ENCODE measurements at regions not wholly inside any gene's neighbourhood (a gene's known extent, or its start where the extent isn't known, plus 50 kb on each side); places are given as distances from the start of the nearest gene placed in this dataset.

GRCh38 chr3:70853161-70853944, 540.9 kb upstream of the MDFIC2 start:
- intact Hi-C loops (cut with DNase I, micrococcal nuclease), result no loop called here
- DNase-seq (no peak), ATAC-seq (no peak)

DNA sequence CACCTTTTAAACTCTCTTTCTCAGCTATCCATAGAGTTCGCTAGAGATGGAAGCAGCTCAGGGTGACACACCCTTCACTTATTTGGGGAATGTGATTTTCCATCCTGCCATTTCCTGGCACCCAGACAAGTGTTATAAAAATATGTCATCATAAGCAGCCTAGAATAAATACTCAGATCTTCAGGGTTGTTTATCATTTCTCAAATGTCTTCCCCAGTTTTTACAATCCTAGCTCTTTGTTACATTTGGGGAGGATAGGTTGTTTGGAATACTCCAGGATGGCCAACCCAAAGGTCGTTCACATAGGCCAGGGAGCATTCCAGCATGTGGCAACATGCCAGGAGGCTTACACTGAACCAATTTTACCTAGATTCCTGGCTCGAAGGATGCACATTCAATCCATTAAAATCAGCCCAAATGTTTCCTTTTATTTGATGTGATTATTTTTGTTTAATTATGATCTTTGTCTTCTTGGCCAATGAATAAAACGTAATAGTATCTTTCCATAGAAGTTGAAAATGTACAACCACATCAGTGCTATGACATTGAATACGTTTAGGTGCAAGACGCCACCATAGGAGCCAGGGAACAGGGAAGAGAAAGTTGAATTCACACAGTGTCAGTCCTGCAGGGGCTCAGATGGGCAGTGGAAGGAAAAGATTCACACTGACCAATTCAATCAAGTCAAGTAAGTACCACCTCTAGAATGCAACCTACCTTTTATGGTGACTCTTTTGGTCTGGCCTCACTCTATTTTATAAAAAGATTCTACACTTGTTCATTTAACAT, 537.7 kb upstream of the MDFIC2 start:
- peak in 1 of 2 donors; percentile 4 for DNase-seq
- no peak for ATAC-seq
- intact Hi-C loops (cut with DNase I, micrococcal nuclease), result no loop called here

GRCh38 chr3:70840106-70840870, 527.9 kb upstream of the MDFIC2 start:
- intact Hi-C loops (cut with DNase I, micrococcal nuclease), result no loop called here
- no peak for ATAC-seq
- DNase-seq, result no peak

DNA sequence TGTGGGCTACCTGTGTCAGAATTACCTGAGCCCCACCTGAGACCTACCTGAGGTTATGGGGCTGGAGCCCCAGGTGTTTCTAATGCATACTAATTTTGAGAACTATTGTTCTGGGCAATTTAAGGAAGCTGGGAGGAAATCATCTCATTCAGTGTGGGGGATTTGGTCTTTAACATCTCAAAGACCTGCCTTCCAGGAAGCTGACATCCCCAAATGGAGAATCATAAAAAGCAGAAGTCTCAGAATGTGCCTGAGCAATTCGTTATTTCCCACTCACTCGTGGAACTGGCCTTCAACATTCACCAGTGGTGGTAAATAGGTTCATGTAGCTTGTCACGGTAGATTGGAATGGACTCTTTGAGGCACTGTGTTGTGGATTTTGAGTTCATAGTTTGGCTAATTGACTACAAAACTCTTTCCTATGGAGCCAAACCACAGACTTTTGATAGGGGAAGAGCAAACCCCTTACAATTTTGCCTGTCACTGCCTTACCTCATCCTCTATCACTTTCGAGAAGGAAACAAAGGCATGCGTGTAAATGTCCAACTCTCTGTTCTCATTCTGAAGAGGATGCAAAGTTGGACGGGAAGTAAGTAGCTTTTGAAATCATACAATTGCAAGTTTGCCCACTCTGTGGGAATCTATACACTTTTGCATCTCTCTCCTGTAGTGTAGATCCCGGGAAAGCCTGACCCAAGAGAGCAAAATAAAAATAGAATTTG, 521.0 kb upstream of the MDFIC2 start:
- ATAC-seq (no peak), DNase-seq (no peak)
- intact Hi-C loops (cut with DNase I, micrococcal nuclease), result no loop called here

DNA sequence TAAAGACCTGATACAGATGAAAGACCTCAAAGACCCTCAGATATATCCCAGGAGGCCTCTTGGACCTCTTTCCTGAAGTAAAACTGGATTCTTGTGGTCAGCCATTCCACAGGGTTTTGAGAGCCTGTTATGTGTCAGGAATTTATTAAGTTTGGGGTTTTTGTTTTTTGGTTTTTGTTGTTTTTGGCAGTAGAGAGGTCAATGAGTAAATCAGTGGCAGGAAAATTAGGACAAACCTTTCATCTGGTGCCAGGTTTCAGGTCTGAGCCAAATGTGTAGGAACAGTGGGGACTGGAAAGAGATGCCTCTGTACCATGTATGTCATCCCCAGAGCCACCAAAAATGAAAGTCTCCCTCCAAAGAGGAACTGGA, 520.4 kb upstream of the MDFIC2 start:
- ATAC-seq, result no peak
- intact Hi-C loops (cut with DNase I, micrococcal nuclease), result no loop called here

DNA sequence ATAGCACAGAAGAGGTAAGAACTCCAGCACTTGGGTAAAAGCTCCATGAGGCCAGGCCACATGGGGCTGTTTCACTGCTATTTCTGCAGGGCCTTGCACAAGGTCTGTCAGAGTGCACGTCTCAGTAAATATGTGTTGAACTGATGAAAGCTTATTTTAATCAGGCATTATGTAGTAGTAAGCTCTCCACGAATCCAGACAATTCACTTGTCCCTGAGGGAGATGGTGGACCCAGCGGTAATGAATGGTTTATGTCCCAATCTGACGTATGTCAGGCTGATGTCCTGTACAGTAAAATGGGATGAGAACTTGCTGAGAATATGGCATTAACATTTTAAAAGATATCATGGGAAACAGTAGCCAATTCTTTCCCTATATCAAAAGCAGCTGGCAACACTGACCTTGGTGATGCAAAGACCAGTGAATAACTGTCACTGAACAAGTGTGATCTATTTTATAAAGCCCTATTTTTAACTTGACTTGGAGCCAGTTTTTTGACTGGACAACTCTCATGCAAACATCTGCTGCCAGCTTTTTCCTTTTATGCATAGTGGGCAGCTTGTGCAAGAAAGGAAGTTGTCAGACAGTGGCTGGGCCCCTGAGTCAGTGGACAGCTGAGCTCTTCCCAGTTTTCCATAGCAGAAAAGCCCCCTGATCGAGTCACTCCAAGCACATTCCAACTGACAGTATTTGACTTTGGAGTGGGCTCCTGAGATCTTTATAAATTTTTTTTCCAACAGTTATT, 519.8 kb upstream of the MDFIC2 start:
- ATAC-seq (no peak), DNase-seq (no peak)
- intact Hi-C loops (cut with DNase I, micrococcal nuclease), result no loop called here

More for the DNA sequence above, 520.4 kb upstream of the MDFIC2 start:
- no peak for DNase-seq

DNA sequence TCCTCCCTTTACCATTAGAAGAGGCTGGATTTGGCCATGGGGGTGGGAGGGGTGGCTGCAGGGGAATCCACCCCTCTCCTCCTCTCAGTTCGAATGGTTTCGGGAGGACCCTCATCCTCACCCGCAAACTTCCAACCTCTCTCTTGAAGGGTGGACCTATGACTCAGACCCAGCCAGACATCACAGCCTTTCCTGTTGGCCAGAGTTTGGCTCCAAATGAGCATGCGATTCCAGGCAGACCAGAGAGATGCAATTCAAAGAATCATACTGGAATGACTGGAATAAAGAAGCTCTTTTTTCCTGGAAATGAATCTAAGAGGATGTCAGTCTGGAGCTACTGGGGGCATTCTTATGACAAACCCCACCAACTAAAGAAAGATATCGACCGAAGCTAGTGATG, 516.7 kb upstream of the MDFIC2 start:
- intact Hi-C loops (cut with DNase I, micrococcal nuclease), result no loop called here
- ATAC-seq (no peak), DNase-seq (no peak)

- no peak for DNase-seq
- intact Hi-C loops (cut with DNase I, micrococcal nuclease), result no loop called here
- ATAC-seq, result no peak
Observed at GRCh38 chr3:70824773-70825172, 512.3 kb upstream of the MDFIC2 start.

- intact Hi-C loops (cut with DNase I, micrococcal nuclease), result no loop called here
- ATAC-seq (no peak), DNase-seq (no peak)
Observed at GRCh38 chr3:70824078-70824477, 511.6 kb upstream of the MDFIC2 start.

- ATAC-seq, result no peak
- intact Hi-C loops (cut with DNase I, micrococcal nuclease), result no loop called here
- DNase-seq, result no peak
Observed at GRCh38 chr3:70823622-70824021, 511.2 kb upstream of the MDFIC2 start.

DNA sequence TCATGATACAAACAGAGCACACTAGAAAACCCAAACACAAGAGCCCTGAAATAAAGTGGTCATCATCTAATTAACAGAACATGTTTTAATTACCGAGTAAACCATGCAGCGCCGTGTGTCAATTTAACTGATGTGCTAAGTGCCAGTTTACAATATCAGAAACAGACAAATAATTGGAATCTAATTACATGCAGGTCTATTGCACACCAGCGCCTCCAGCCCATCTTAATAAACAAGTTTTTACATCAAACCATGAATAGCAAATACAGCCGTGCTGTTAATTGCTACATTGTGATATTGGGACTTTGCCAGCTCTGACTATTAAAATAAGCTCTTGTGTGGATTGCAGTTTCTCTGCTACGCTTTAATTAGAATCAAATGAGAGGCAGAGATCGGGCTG, 510.2 kb upstream of the MDFIC2 start:
- intact Hi-C loops (cut with DNase I, micrococcal nuclease), result no loop called here
- DNase-seq, result no peak
- no peak for ATAC-seq

GRCh38 chr3:70821602-70822001, 509.2 kb upstream of the MDFIC2 start:
- DNase-seq (no peak), ATAC-seq (no peak)
- intact Hi-C loops (cut with DNase I, micrococcal nuclease), result no loop called here

DNA sequence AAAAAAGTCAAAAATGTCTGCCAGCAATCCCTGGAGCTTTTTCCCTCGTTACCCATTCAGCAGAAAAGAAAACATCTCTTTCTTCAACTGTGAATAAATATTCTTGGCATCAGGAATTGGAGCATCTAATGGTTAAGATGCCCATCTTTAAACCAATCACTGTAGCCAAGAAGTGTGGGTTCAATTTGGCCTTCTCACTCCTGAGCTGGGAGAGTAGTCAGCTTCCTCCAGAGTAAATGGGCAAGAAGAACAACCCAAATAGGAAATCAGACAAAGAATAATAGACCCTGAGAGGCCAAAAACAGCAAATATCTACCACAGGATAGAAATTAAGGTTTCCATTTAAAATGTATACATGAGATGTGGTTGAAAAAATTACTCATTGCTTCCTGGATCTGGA, 508.0 kb upstream of the MDFIC2 start:
- intact Hi-C loops (cut with DNase I, micrococcal nuclease), result no loop called here
- no peak for ATAC-seq

GRCh38 chr3:70818145-70818544, 505.7 kb upstream of the MDFIC2 start:
- intact Hi-C loops (cut with DNase I, micrococcal nuclease), result no loop called here
- ATAC-seq (no peak), DNase-seq (no peak)

More for the DNA sequence above, 508.0 kb upstream of the MDFIC2 start:
- no peak for DNase-seq

DNA sequence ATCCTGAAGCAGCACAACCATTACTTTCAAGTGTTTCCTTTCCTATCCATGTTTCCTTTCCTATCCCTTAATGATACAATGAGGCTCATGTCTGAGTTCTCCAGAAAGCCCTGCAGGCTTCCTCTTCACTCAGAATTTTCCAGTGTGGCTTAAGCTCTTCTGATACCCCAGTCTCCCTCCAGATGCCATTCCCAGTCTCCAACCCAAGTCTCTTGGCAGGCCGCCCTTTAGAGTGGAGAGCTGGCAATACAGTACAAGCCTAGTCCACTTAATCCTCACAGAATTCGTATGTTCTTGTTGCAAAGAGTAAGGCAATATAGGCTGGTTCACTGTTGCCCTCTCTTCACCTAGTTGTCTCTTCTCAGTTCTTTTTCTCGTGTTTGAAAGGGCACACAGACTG, 503.9 kb upstream of the MDFIC2 start:
- intact Hi-C loops (cut with DNase I, micrococcal nuclease), result no loop called here
- ATAC-seq, result no peak
- no peak for DNase-seq

DNA sequence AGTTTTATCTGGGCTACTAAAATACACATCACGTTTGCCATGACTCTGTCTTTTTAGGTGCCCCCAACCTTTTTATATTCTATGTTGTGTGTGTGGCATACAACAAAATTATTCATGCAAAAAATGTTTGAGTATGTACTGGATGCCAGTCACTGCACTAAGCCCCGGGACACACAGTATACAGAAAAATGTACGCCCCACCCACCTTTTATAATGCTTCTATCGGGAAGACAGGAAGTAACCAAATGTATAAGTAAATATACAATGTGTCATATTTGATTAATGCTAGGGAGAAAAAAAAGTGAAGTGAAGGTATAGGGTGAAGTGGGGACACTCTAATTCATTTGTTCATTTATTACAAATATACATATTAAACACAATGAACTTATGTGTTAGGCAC, 503.4 kb upstream of the MDFIC2 start:
- DNase-seq (no peak), ATAC-seq (peak; percentile 78)
- intact Hi-C loops (cut with DNase I, micrococcal nuclease), result no loop called here

GRCh38 chr3:70813311-70813710, 500.9 kb upstream of the MDFIC2 start:
- intact Hi-C loops (cut with DNase I, micrococcal nuclease), result no loop called here
- DNase-seq (no peak), ATAC-seq (no peak)

DNA sequence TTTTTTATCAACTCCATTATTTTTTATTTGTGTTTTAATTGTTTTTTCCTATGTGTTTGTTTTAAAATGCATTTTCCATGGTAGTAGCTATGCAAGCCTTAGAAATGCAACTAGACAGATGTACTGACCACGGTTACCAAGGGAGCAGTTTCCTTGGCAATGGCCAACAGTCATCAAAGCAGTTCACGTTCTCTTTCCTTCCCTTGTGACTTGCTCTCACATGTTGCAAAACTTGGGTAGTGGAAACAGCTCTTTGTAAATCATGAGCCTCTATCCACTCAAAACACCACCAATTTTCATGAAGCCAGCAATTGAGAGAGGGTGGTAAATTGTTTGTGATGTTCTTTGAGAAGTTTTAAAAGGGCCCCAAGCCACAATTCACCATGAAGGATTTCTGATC, 499.4 kb upstream of the MDFIC2 start:
- ATAC-seq (no peak), DNase-seq (no peak)
- intact Hi-C loops (cut with DNase I, micrococcal nuclease), result no loop called here

GRCh38 chr3:70808881-70809280, 496.4 kb upstream of the MDFIC2 start:
- intact Hi-C loops (cut with DNase I, micrococcal nuclease), result no loop called here
- ATAC-seq (no peak), DNase-seq (no peak)
